OCI-LY1 (cell line): ENCODE measurements at regions not wholly inside any gene's neighbourhood (a gene's known extent, or its start where the extent isn't known, plus 50 kb on each side); places are given as distances from the start of the nearest gene placed in this dataset.
"Not testable (repeated sequence)": the region's sequence is repeated elsewhere in the genome, so short reads cannot be mapped to it uniquely, and the experiment has no call there.

Experiments used
- H2AFZ ChIP-seq: fragments of 200-600 bp; sonication (generic), shearing (Covaris generic); 2 replicates; pipeline ENCODE4 v1.6.0; 2014; ENCODE audit warnings: antibody characterized with exemption, mild to moderate bottlenecking, low read length
- H3F3A ChIP-seq: fragments of 200-600 bp; sonication (generic), shearing (Covaris generic); 2 replicates; pipeline ENCODE4 v1.6.0; 2014; ENCODE audit warnings: mild to moderate bottlenecking, antibody characterized with exemption, low read length, moderate library complexity; ENCODE audit not compliant: insufficient read depth
- H3K27ac ChIP-seq: fragments of 200-600 bp; sonication (generic); 2 replicates; pipeline ENCODE4 v1.5.1; 2014; ENCODE audit warnings: low read length, mixed run types, mild to moderate bottlenecking, low read depth; ENCODE audit not compliant: poor library complexity, severe bottlenecking
- H3K27me3 ChIP-seq: fragments of 200-600 bp; sonication (generic); 2 replicates; pipeline ENCODE4 v1.6.0; 2014; ENCODE audit warnings: antibody characterized with exemption, mild to moderate bottlenecking, low read length, moderate library complexity; ENCODE audit not compliant: insufficient read depth
- H3K36me3 ChIP-seq: fragments of 200-600 bp; sonication (generic); 2 replicates; pipeline ENCODE4 v1.6.1; 2014; ENCODE audit warnings: mild to moderate bottlenecking, antibody characterized with exemption, low read length, moderate library complexity, mixed read lengths; ENCODE audit not compliant: insufficient read depth
- H3K4me1 ChIP-seq: fragments of 200-600 bp; sonication (generic); 2 replicates; pipeline ENCODE4 v1.5.1; 2014; ENCODE audit warnings: mild to moderate bottlenecking, low read length, moderate library complexity; ENCODE audit not compliant: insufficient read depth, severe bottlenecking
- H3K4me2 ChIP-seq: fragments of 200-600 bp; sonication (generic), shearing (Covaris generic); 2 replicates; pipeline ENCODE4 v1.6.1; 2014; ENCODE audit warnings: low read length
- H3K4me3 ChIP-seq: fragments of 200-600 bp; sonication (generic); 2 replicates; pipeline ENCODE4 v1.5.1; 2014; ENCODE audit warnings: low read length, low read depth, mild to moderate bottlenecking, mixed read lengths; ENCODE audit not compliant: poor library complexity, severe bottlenecking
- H3K79me2 ChIP-seq: fragments of 200-600 bp; shearing (Covaris generic); 2 replicates; pipeline ENCODE4 v1.6.1; 2016; ENCODE audit warnings: mixed run types, low read length, mixed read lengths; ENCODE audit not compliant: insufficient read depth
- H3K9ac ChIP-seq: fragments of 200-600 bp; sonication (generic), shearing (Covaris generic); 2 replicates; pipeline ENCODE4 v1.6.1; 2014; ENCODE audit warnings: mild to moderate bottlenecking, low read length, mixed read lengths
- H3K9me2 ChIP-seq: fragments of 200-600 bp; sonication (generic), shearing (Covaris generic); 2 replicates; pipeline ENCODE4 v1.6.1; 2014; ENCODE audit warnings: low read depth, mild to moderate bottlenecking, low read length, mixed read lengths
- H3K9me3 ChIP-seq: fragments of 200-600 bp; shearing (Covaris generic); 2 replicates; pipeline ENCODE4 v1.6.1; 2014; ENCODE audit warnings: low read length, mixed read lengths
- H4K20me1 ChIP-seq: fragments of 200-600 bp; sonication (generic), shearing (Covaris generic); 2 replicates; pipeline ENCODE4 v1.6.0; 2016; ENCODE audit warnings: mild to moderate bottlenecking, low read length; ENCODE audit not compliant: insufficient read depth
- EZH2 ChIP-seq: fragments of 200-600 bp; sonication (generic), shearing (Covaris generic); IDR thresholded peaks from 2 replicates; pipeline ENCODE4 v1.8.0; 2017; ENCODE audit warnings: borderline replicate concordance, mixed run types, mild to moderate bottlenecking, antibody characterized with exemption, low read length, moderate library complexity, mixed read lengths
- TF ChIP-seq, protein P1 (sequence below): fragments of 200-600 bp; sonication (generic), shearing (Covaris generic); IDR thresholded peaks from 2 replicates; pipeline ENCODE4 v1.5.1; 2017; ENCODE audit warnings: mild to moderate bottlenecking, antibody characterized with exemption, low read length, moderate library complexity, mixed read lengths

GRCh38 chr1:101115112-101115511 lies 89.5 kb upstream of the DPH5 start:
- Histone ChIP-seq H3K27me3 (no peaks in the 10 kb centered on the region), H3K9ac (no peak overlapping the region), H3K36me3 (no peaks in the 10 kb centered on the region), H3K9me2 (no peaks in the 10 kb centered on the region), H3K27ac (no peak overlapping the region), H3F3A (no peaks in the 10 kb centered on the region), H3K9me3 (no peaks in the 10 kb centered on the region), H2AFZ (no peak overlapping the region), H4K20me1 (no peaks in the 10 kb centered on the region), H3K4me3 (no peak overlapping the region), H3K4me1 (peaks cover 18% of the 10 kb centered on the region), H3K79me2 (no peaks in the 10 kb centered on the region), H3K4me2 (no peak overlapping the region)
- no peak for TF ChIP-seq EZH2
- TF ChIP-seq, protein P1, sequence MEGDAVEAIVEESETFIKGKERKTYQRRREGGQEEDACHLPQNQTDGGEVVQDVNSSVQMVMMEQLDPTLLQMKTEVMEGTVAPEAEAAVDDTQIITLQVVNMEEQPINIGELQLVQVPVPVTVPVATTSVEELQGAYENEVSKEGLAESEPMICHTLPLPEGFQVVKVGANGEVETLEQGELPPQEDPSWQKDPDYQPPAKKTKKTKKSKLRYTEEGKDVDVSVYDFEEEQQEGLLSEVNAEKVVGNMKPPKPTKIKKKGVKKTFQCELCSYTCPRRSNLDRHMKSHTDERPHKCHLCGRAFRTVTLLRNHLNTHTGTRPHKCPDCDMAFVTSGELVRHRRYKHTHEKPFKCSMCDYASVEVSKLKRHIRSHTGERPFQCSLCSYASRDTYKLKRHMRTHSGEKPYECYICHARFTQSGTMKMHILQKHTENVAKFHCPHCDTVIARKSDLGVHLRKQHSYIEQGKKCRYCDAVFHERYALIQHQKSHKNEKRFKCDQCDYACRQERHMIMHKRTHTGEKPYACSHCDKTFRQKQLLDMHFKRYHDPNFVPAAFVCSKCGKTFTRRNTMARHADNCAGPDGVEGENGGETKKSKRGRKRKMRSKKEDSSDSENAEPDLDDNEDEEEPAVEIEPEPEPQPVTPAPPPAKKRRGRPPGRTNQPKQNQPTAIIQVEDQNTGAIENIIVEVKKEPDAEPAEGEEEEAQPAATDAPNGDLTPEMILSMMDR: no peak

DNA sequence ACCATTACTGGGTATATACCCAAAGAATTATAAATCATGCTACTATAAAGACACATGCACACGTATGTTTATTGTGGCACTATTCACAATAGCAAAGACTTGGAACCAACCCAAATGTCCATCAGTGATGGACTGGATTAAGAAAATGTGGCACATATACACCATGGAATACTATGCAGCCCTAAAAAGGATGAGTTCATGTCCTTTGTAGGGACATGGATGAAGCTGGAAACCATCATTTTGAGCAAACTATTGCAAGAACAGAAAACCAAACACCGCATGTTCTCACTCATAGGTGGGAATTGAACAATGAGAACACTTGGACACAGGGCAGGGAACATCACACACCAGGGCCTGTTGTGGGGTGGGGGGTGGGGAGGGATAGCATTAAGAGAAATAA lies 88.5 kb upstream of the DPH5 start:
- not testable (repeated sequence) for H3K9me3 ChIP-seq, H3K9me2 ChIP-seq, H3K27ac ChIP-seq, H3K4me3 ChIP-seq, H3K79me2 ChIP-seq, H3K36me3 ChIP-seq, H3K27me3 ChIP-seq, H3K9ac ChIP-seq, H4K20me1 ChIP-seq, H3K4me2 ChIP-seq, H3F3A ChIP-seq, H2AFZ ChIP-seq
- H3K4me1 ChIP-seq: peaks cover 18% of the 10 kb centered on the region

DNA sequence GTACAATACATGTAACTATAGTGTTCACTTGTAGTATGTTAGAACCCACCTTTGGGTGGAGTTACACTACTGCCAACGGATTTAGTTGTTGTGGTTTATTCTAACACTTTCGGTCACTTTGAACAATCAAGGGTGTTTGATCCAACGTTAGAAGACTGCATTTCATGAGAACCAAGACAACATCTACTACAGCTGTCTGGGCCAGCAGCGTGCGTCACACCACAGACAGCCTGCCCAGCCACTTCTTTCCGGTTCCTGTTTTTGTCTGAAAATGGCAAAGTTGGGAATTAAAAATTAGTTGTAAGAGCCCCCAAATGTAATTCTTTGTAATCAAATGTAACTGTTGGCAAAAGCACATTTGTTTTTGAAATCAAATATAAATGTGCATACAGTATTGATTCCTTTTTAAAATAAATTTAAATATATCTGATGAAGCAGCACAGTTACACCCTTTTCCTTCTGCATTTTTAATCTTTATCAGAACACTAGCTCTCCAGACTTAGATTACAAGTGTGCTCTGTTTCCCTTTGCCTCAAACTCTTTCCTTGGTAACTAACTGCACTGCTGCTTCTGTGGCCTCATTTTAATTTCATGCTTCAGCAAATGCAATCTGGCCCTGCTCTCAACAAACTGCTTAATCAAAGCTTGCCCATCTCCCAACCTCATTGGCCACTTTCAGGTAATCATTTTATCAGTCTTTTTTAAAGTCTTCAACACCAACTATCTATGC lies 86.6 kb upstream of the DPH5 start:
- H3K4me2 ChIP-seq: peak overlapping the region; percentile 12; the same call in 1 of the 2 replicates
- no peaks in the 10 kb centered on the region for H3K9me3 ChIP-seq
- no peaks in the 10 kb centered on the region for H3K79me2 ChIP-seq
- no peaks in the 10 kb centered on the region for H4K20me1 ChIP-seq
- no peak for TF ChIP-seq EZH2
- TF ChIP-seq, protein P1: no peak
- peak overlapping the region; percentile 25; the same call in 1 of the 2 replicates for H3K9ac ChIP-seq
- peak overlapping the region; percentile 0; the same call in 1 of the 2 replicates for H2AFZ ChIP-seq
- no peaks in the 10 kb centered on the region for H3K36me3 ChIP-seq
- H3K4me3 ChIP-seq: no peak overlapping the region
- no peaks in the 10 kb centered on the region for H3F3A ChIP-seq
- no peaks in the 10 kb centered on the region for H3K9me2 ChIP-seq
- H3K27me3 ChIP-seq: no peaks in the 10 kb centered on the region
- peak overlapping the region; percentile 74 for H3K27ac ChIP-seq
- H3K4me1 ChIP-seq: peaks cover 18% of the 10 kb centered on the region

DNA sequence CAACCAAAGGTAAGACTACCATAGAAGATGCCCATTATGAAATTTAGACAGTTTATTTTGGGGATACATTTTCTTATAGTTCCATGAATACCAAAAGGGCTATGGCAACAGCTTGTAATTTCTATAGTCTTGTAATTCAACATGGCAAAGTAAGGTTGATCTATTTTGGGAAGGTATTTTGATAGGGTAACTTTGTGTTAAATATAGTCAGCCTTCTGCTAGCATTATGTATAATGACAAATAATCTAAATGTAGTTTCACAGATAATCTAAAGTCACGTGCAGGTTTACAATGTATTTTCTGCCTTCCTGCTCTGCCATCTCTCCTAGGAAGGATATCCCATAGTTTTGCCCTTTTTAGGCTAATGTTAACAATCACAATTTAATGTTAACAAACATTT lies 85.9 kb upstream of the DPH5 start:
- Histone ChIP-seq H3K9ac (peak overlapping the region; percentile 25; the same call in 1 of the 2 replicates), H2AFZ (0 out of 2 replicates have a peak overlapping the region, but pooled peaks have one; percentile 0), H3K4me1 (peaks cover 18% of the 10 kb centered on the region), H3K9me3 (no peaks in the 10 kb centered on the region), H3K4me2 (peak overlapping the region; percentile 12; the same call in 1 of the 2 replicates), H3K79me2 (no peaks in the 10 kb centered on the region), H3K4me3 (no peak overlapping the region), H3K9me2 (no peaks in the 10 kb centered on the region), H3K27me3 (no peaks in the 10 kb centered on the region), H4K20me1 (no peaks in the 10 kb centered on the region), H3F3A (no peaks in the 10 kb centered on the region), H3K36me3 (no peaks in the 10 kb centered on the region), H3K27ac (peak overlapping the region; percentile 74)
- TF ChIP-seq EZH2: no peak
- TF ChIP-seq, protein P1: no peak
